DMS153 (cell line): ENCODE measurements at regions not wholly inside any gene's neighbourhood (a gene's known extent, or its start where the extent isn't known, plus 50 kb on each side); places are given as distances from the start of the nearest gene placed in this dataset.
A peak's percentile ranks its signal among the peaks of the same experiment; 100 is the strongest.
"Not testable (repeated sequence)": the region's sequence is repeated elsewhere in the genome, so short reads cannot be mapped to it uniquely, and the experiment has no call there.

Source experiments
- DNase-seq: peaks from one replicate; lab custom pipeline; 2025; lab: John Stamatoyannopoulos, UW

DNA sequence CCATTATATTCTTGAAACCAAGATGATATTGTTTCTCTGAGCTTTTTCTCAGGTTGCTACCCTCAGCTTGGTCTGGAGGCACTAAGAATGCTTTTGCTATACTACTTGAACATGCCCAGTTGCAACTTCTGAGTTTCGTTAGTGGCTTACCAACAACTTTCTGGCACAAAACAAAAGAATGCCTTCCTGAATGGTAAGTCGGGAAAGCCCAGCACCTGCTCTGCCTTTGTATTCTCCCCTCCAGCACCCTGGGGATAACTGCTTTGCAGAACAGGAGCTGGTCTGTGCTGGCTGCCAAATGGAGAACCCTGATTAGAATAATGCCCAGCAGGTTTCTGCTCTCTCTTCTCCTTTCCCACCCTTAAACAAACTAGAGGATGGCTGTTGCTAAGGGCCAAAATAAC, 149.3 kb downstream of the TGFB2 start:
- DNase-seq, result peak; percentile 87

DNA sequence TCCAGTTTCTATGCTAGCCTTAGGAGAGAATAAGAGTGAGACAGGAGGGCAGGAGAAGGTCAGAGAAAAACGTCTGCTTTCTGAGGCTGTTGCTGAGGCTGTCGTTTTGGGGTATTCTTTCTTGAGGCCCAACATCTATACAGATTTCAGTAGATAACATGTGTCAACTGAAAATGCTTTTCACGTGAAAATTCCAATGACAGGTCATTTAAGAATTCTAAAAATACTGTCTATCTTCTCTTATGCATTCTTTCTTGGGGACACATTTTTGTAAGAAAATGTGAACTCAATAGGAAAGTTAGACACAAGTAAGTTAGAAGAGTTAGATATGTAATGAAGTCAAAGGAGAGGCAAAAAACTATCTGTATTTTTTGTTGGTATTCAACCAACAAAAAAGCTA, 150.8 kb downstream of the TGFB2 start:
- DNase-seq, result no peak

DNA sequence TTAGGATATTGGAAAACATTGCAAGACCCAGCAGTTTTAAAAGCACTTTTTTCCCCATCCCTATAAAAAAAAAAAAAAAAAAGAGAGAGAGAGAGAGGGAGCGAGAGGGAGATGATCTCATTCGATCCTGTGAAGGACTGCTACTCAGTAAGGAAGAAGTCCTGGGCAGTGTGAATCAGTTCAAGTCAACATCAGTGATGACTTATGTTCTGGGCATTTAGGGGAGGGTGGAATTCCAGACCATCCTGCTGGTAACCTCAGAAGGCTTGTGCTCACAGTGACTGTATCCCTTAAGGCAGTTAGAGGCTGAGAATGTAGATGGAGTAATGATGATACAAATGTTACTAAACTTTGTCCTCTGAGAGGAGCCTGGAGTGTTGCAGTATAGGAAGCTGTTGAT, 151.4 kb downstream of the TGFB2 start:
- DNase-seq, result no peak

DNA sequence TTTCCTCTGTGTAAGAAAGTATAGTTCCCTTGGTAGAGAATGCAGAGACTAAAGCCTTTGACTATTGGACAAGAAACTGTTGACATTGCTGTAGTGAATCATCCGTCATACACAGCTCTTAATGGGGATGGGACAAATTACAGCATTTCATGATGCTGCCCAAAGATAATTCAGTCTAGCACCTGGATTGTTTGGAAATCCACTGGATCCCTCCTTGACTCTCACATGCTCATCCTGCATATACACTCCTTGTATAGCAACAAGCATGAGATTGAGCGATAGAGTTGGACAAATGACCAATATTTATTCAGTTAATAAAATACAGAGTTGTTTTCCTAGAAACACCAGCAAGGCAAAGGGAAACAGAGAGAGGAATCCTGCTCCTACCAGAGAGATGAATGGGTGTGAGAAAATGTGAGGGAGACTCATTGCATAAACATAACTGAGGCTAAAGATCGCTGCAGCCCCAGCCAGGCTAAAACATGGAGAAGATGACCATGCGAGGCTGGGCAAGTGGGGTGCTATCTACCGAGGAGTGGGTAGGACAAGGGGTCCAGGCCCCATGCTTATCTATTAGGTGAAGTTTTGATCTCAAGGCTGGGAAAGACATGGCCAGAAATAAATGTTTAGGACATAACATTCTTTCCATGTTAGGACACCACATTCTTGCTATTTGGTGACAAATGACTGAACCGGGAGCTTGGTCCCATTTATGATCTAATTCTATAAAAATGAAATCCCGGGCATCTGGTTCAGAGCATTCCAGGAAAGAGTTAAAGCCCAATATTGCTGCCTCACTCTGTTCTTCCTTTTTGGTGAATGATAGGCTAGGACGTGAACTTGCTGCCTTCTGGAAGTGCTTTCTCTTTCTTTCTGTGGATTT, 153.2 kb downstream of the TGFB2 start:
- no peak for DNase-seq

DNA sequence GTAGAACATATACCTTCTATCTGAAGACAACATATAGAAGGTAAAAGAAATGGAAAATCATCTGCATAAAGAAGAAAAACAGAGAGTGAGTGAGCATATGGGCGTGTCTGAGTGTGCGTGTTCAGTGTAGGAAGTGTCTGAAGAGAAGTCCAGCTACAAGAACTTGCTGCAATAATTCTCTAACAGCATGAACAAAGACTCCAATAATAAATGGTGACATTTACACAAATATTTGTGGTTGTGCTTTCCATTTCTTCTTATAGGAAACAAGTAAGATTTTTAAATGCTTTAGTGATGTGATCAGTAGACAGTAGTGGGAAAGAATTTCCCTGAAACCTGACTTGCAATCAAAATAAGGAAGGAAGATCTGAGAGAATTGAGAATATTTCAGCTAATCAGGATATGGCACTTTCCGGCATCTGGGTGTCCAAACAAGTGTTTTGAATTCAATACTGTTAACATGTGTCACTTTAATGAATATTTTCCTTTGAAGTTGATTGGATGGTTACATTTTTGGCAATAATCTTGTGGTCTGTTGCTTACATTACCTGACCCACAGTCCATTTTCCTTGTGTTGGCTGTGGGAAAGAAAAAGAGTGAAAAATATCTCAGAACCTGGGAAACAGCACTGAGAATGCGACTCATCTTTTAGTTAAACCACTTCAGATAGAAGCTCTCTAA, 154.0 kb downstream of the TGFB2 start:
- no peak for DNase-seq

DNA sequence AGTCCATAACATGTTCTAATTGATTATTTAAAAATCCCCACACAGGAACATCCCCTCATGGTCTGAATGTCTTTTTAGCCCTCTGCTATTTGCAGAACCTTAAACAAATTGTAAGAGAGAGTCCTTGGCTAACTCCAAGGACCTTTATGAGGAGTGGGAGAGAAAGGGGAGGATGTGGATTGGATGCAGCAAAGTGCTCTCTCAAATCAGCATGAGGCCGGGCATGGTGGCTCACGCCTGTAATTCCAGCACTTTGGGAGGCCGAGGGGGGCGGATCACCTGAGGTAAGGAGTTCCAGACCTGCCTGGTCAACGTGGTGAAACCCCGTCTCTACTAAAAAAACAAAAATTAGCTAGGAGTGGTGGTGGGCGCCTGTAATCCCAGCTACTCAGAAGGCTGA, 154.8 kb downstream of the TGFB2 start:
- no peak for DNase-seq

DNA sequence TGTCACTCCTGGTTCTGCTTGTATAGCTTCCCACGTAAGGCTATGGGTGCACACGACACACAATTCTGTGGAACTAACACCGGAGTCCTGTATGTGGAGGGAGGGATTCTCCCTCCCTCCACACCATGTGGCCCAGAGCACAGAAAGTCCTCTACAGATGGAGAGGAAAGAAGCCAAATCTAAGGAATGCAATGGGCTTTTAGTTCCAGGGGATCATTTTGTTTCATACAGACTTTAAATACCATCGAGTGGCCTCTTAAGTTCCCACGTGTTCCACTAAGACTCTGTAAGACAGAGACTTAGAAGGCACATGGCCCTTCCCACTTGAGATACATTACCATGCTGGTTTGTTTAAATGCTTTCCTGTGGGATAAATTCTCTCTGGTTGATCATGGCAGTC, 156.0 kb downstream of the TGFB2 start:
- DNase-seq, result no peak

DNA sequence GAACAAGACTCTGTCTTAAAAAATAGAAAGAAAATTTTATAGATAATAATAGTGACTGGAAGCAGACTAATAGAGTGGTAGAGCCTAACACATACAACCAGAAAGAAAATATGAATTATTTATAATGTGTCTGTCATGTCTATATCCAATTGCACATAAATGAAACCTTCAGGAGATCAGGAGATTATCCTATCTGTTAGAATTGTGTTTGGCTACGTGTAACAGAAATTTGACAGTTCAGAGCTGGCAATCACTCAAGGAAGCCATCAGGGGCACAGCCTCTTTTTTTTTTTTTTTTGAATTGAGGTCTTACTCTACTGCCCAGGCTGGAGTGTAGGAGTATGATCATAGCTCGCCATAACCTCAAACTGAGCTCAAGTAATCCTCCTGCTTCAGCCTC, 157.2 kb downstream of the TGFB2 start:
- DNase-seq, result no peak

DNA sequence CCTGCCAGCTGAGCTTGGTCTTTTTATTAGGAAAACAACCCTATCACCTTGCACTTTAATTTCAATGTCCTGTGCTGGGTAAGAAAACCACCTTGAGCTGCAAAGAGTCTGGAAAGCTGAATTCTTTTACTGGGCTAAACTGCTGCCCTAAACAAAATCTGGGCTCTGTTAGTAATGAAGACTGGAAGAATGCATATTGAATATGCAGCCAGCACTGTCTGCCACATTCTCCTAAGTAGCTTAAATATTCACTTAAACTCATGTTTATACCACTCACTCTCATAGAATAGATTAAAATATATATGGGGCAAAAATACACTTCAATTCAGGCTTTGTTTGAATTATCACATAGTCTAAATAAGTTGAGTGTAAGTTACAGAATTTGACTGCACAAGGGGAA, 158.0 kb downstream of the TGFB2 start:
- no peak for DNase-seq

DNA sequence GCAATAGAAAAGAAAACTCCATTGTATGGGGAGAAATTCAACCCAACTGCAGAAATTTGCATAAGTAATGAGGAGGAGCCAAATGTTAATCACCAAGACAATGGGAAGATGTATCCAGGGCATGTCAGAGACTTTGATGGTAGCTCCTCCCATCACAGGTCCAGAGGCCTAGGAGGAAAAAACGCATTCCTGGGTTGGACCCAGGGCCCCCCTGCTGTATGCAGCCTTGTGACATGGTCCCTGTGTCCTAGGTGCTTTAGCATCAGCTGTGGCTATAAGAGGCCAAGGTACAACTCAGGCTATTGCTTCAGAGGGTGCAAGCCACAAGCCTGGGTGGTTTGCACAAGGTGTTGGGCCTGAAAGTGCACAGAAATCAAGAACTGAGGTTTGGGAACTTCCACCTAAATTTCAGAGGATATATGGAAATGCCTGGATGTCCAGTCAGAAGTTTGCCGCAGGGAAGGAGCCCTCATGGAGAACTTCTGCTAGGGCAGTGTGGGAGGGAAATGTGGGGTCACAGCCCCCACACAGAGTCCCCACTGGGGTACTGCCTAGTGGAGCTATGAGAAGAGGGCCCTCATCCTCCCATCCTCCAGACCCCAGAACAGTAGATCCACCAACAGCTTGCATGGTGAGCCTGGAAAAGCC, 162.3 kb downstream of the TGFB2 start:
- no peak for DNase-seq

DNA sequence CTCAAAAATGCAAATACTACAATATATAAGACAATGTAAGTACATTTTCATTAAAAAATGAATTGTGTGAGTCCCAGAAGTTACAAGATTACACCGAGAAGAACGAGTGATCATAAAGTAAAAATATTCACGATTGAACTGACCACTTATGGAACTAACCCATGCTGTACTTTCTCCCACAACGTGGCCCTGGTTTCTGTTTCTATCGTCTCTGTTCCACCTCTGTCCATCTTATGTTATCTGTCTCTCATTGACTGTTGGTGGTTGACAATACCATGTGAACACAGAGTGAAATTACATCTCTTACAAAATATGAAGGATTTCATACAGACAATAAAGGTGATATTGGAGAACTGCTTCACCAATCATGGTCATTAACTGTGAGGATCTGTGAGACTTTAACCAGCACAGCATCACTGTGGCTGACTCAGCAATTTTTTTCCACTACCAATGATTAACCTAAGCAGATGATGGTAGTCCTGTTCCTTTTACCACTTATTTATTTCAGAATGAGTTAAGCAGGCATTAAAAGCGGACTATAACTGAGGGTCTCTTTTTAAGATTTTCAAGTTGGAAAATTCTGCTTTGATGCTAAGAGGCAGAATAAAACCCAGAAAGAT, 165.1 kb downstream of the TGFB2 start:
- no peak for DNase-seq

DNA sequence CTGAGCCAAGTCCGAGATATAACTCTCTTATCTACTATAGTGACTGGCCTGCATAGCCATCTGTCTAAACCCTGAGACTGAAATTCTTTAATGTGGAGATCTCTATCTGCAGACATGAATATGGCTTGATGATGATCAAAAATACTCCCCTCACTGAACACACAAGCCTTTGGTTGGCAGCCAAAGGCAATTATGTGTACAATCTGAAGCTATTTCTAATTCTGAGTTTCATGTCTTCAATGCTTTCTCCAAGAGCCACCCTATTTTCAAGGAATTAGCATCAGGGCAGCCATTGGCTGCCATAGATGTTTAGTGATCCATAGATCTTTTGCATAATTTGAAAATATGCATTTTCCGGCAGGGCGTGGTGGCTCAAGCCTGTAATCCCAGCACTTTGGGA, 168.2 kb downstream of the TGFB2 start:
- DNase-seq, result no peak

DNA sequence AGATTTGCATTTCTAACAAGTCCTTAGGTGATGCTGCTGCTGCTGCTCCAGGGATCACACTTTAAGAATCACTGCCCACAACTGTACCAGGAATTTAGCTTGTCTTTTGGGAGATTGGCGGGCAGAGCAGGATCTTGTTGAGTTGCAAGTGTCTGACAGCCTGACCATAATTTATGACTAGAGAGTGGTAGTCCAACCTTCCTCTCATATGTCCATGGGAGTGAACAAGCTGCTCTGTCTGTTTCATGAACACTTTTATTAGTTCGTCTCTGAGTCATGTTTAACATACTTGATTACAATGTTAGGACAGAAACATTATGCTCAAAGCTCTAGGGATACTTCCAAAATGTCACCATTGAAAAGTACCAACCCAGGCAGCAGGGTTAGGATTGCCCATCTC, 169.6 kb downstream of the TGFB2 start:
- DNase-seq, result no peak

DNA sequence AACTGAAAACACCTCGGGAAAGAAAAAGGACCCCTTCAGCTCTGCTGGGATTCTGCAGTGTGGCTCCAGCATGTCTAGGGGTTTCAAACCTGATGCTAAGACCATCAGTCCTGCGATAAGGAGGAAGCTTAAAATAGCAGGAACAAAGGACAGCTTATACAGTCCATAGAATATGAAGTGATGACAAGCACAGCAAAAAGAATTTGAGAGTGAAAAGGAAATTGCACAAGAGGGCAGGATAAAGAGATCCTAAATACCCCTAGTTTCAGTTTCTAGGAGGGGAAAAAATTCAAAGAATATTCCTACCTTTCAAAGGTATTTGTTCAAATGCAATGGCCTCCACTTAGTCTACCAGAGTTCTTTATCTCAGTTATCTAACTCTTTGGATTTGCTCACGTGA, 171.4 kb downstream of the TGFB2 start:
- no peak for DNase-seq

DNA sequence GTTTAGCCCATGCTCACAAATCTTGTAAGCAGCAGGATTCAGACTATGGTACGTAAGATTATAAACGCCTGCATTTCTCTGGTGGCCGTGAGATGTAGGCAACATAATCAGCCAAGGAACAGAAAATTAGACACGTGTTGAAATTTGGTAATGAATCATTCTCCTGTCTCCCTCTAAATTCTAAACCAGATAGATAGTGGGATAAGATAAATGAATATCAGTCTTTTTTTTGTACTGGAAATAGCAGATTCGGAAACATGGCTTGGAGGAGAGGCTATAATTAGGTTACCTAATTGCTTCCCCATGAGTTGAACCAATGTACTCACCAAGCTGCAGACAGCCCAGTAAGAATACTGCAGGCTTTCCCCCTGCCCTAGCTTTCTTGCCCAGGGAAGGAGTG, 172.3 kb downstream of the TGFB2 start:
- no peak for DNase-seq

DNA sequence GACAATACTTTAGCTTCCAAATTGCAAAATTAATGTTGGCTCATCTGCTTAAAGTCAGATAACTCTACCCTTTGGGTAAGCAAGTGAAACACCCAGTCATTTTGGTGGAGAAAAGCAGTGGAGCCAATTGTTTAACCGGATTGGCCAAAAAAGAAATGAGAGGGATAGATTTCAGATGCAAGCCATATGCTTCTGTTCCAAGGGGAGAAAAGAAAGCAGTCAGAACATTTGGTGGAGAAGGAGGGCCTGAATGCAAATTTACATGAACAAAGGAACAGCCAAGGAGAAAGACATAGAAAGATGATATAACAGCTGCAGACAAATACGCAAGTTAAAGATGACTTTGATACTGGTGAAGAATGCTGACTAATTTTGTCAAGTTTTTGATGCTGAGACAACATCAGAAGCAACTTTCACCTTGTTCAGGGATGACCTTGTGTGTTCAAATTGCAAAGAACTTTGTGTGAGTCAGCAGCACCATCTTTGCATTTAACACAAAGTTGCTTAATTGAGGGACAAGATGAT, 173.1 kb downstream of the TGFB2 start:
- DNase-seq, result no peak

DNA sequence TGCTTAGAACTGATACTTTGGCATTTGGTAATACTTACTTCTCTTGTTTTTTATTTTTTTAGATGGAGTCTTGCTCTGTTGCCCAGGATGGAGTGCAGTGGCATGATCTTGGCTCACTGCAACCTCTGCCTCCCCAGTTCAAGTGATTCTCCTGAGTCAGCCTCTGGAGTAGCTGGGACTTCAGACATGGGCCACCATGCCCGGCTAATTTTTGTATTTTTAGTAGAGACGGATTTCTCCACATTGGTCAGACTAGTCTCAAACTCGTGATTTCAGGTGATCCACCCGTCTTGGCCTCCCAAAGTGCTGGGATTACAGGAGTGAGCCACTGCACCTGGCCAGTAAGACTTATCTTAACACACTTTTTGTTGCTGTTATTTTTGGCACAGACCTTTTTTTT, 175.5 kb downstream of the TGFB2 start:
- not testable (repeated sequence) for DNase-seq

DNA sequence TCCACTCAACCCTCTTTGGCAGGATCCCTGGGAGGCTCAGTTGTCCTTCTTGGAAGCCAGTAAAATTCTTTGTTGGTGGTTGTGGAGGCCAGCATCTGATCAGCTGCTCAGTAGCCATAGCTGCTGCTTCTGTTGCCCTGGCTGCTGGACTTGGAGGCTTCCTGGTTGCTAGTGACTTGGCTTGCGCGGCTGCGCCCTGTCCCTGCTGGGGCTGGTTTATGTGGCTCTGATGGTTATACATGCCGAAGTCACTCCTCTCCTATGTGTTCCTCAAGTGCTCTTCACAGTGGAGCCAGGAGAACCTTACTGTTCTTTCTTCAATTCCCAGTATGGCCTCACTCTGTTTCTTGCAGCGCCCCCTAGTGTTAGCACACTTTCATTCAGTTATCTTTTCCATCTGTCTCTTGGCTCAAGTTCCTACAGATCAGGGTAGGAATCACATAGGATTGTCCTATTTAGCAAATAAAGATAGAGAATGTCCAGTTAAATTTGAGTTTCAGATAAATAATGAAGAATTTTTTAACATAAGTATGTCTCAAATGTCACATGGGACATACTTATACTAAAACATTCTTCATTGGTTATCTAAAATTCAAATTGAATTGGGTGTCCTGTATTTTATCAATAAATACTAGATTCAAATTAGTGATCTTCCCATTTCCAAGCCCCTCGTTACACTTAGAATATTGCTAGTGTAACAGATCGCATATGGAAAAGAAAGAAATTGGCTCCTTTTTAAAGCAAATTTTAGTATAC, 176.5 kb downstream of the TGFB2 start:
- DNase-seq, result no peak

DNA sequence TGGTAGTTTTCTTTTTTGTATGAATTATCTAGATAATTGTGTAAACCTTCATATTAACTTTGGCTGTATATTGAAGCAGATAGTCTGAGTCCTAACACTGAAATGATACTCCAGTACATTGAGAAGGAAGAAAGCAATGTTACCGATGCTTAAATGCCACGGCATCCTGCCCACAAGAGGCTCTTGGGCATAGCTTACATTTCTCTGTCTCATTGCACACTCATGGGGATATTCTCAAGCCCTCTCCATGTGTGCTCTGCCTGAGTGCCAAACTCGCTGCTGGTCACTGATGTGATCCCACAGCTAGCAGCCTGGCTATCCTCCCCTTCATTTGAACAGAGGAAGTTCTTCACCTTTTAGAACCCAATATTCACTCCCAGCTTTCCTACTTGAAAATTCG, 179.4 kb downstream of the TGFB2 start:
- DNase-seq, result no peak

DNA sequence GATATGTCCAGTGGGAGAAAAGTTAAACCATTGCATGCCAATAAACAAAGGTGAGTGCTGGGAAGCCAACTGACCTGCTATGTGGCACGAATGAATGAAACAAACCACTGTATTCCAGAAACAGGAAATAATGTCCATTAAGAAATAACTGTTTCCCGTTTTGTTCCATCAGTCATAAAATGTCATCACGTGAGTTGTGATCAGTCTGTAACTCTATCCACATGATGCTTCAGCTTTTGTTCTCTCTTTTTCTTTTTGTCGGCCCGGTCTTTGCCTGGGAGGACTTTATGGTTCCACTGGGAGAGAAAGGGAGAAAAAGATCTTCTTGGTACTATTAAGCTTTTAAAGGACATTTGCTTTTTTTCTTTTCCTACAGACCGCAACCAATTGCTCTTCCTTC, 179.9 kb downstream of the TGFB2 start:
- peak; percentile 25 for DNase-seq

DNA sequence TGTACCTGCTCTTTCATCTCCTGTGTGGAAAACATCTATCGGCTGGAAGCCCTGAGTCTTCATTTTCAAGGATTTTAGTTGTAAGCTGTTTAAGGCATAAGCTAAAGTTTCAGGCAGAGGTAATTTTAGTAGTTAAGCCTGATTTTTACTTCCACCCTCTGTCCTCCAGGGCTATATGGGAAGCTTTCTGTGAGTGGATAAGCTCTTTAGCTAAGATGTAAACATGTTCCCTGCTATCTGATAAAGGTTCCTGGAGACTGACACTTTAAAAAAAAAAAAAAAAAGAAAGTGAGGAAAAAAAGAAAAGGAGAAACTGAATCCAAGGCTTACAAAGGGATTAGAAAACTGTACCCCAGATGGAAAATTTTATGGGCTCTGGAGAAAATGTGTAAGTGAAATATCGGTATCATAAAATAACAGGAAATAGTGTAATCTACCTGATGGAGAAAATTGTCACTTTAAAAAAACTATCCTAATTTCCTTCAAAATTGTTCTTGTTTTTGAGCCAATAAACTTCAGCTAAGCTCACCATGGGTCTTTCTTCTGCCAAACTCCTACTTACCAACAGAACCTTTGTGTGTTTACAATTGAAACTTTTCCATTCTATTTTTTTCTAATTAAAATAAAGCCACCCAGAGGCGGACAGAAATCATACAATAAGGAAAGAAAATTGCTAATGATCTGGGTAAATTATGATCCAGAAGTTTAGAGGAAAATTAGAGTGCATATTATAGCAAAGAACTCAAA, 180.5 kb downstream of the TGFB2 start:
- DNase-seq, result no peak
